ENCODE measurements at regions not wholly inside any gene's neighbourhood (a gene's known extent, or its start where the extent isn't known, plus 50 kb on each side); places are given as distances from the start of the nearest gene placed in this dataset.

GRCh38 chr2:138365581-138365980 is 136.0 kb upstream of the SPOPL start:
- TF ChIP-seq, protein P1, sequence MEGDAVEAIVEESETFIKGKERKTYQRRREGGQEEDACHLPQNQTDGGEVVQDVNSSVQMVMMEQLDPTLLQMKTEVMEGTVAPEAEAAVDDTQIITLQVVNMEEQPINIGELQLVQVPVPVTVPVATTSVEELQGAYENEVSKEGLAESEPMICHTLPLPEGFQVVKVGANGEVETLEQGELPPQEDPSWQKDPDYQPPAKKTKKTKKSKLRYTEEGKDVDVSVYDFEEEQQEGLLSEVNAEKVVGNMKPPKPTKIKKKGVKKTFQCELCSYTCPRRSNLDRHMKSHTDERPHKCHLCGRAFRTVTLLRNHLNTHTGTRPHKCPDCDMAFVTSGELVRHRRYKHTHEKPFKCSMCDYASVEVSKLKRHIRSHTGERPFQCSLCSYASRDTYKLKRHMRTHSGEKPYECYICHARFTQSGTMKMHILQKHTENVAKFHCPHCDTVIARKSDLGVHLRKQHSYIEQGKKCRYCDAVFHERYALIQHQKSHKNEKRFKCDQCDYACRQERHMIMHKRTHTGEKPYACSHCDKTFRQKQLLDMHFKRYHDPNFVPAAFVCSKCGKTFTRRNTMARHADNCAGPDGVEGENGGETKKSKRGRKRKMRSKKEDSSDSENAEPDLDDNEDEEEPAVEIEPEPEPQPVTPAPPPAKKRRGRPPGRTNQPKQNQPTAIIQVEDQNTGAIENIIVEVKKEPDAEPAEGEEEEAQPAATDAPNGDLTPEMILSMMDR (IDR thresholded peaks at IDR 0.05; ENCODE audit: borderline replicate concordance, extremely low read depth, low read length, poor library complexity, severe bottlenecking): no peak
- TF ChIP-seq EZH2 (IDR thresholded peaks at IDR 0.05; ENCODE audit: borderline replicate concordance, low read depth, low read length, severe bottlenecking): no peak
